T-helper 1 cell treated with Interleukin-12 subunit alpha and Interleukin-12 subunit beta and Interleukin-4 antibody, amounts not matched to agents 30 μg/mL and 1 μg/mL, for 36 hours (primary cell): ENCODE measurements at regions not wholly inside any gene's neighbourhood (a gene's known extent, or its start where the extent isn't known, plus 50 kb on each side); places are given as distances from the start of the nearest gene placed in this dataset.

ENCODE experiments used
- H3K27ac Mint-ChIP-seq: one replicate; pipeline ENCODE4 v1.8.0; 2021; ENCODE audit warnings: mild to moderate bottlenecking, mixed read lengths
- H3K27me3 Mint-ChIP-seq: one replicate; pipeline ENCODE4 v1.8.0; 2021; ENCODE audit warnings: low read depth, mixed read lengths
- H3K36me3 Mint-ChIP-seq: one replicate; pipeline ENCODE4 v1.8.0; 2021; ENCODE audit warnings: low read depth, mixed read lengths
- H3K4me1 Mint-ChIP-seq: one replicate; pipeline ENCODE4 v1.8.0; 2021; ENCODE audit warnings: low read depth, mixed read lengths
- H3K4me3 Mint-ChIP-seq: one replicate; pipeline ENCODE4 v1.8.0; 2021; ENCODE audit warnings: mild to moderate bottlenecking, moderate library complexity, mixed read lengths
- H3K9me3 Mint-ChIP-seq: one replicate; pipeline ENCODE4 v1.8.0; 2021; ENCODE audit warnings: mixed read lengths

GRCh38 chr22:22079404-22080148, 97.0 kb upstream of the TOP3B start:
- H3K27me3 Mint-ChIP-seq: peaks cover 63% of the 10 kb centered on the region

GRCh38 chr22:22078329-22078728, 95.7 kb upstream of the TOP3B start:
- H3K27ac Mint-ChIP-seq: no peak overlapping the region
- peaks cover 56% of the 10 kb centered on the region for H3K27me3 Mint-ChIP-seq
- H3K36me3 Mint-ChIP-seq: no peaks in the 10 kb centered on the region
- no peak overlapping the region for H3K4me3 Mint-ChIP-seq
- H3K4me1 Mint-ChIP-seq: no peaks in the 10 kb centered on the region
- H3K9me3 Mint-ChIP-seq: no peaks in the 10 kb centered on the region

More at GRCh38 chr22:22079404-22080148, 97.0 kb upstream of the TOP3B start:
- Mint-ChIP-seq H3K9me3 (no peaks in the 10 kb centered on the region), H3K36me3 (no peaks in the 10 kb centered on the region), H3K4me1 (no peaks in the 10 kb centered on the region), H3K27ac (no peak overlapping the region), H3K4me3 (no peak overlapping the region)

GRCh38 chr22:22076932-22077703, 94.5 kb upstream of the TOP3B start:
- H3K36me3 Mint-ChIP-seq: no peaks in the 10 kb centered on the region
- no peaks in the 10 kb centered on the region for H3K9me3 Mint-ChIP-seq
- H3K27ac Mint-ChIP-seq: no peak overlapping the region
- no peak overlapping the region for H3K4me3 Mint-ChIP-seq
- peaks cover 51% of the 10 kb centered on the region for H3K27me3 Mint-ChIP-seq
- H3K4me1 Mint-ChIP-seq: no peaks in the 10 kb centered on the region

- H3K27ac Mint-ChIP-seq: no peak overlapping the region
- no peaks in the 10 kb centered on the region for H3K36me3 Mint-ChIP-seq
- H3K27me3 Mint-ChIP-seq: peaks cover 46% of the 10 kb centered on the region
- H3K9me3 Mint-ChIP-seq: no peaks in the 10 kb centered on the region
- H3K4me1 Mint-ChIP-seq: no peaks in the 10 kb centered on the region
- H3K4me3 Mint-ChIP-seq: no peak overlapping the region
Observed at GRCh38 chr22:22076361-22076760, 93.8 kb upstream of the TOP3B start.

GRCh38 chr22:22075382-22076163, 93.0 kb upstream of the TOP3B start:
- H3K4me3 Mint-ChIP-seq: no peak overlapping the region
- H3K4me1 Mint-ChIP-seq: peaks cover 2% of the 10 kb centered on the region
- peaks cover 40% of the 10 kb centered on the region for H3K27me3 Mint-ChIP-seq
- no peaks in the 10 kb centered on the region for H3K9me3 Mint-ChIP-seq
- no peaks in the 10 kb centered on the region for H3K36me3 Mint-ChIP-seq
- H3K27ac Mint-ChIP-seq: no peak overlapping the region

- Mint-ChIP-seq H3K27me3 (peaks cover 35% of the 10 kb centered on the region), H3K4me3 (no peak overlapping the region), H3K27ac (no peak overlapping the region), H3K9me3 (no peaks in the 10 kb centered on the region), H3K36me3 (no peaks in the 10 kb centered on the region), H3K4me1 (peaks cover 2% of the 10 kb centered on the region)
Observed at GRCh38 chr22:22074634-22075381, 92.2 kb upstream of the TOP3B start.

GRCh38 chr22:22073769-22074561, 91.4 kb upstream of the TOP3B start:
- Mint-ChIP-seq H3K9me3 (no peaks in the 10 kb centered on the region), H3K4me3 (no peak overlapping the region), H3K27ac (no peak overlapping the region), H3K36me3 (no peaks in the 10 kb centered on the region), H3K4me1 (peaks cover 2% of the 10 kb centered on the region), H3K27me3 (peaks cover 35% of the 10 kb centered on the region)

GRCh38 chr22:22072169-22072836, 89.7 kb upstream of the TOP3B start:
- H3K4me3 Mint-ChIP-seq: no peak overlapping the region
- peaks cover 26% of the 10 kb centered on the region for H3K27me3 Mint-ChIP-seq
- H3K9me3 Mint-ChIP-seq: no peaks in the 10 kb centered on the region
- H3K27ac Mint-ChIP-seq: no peak overlapping the region
- no peaks in the 10 kb centered on the region for H3K36me3 Mint-ChIP-seq
- H3K4me1 Mint-ChIP-seq: peaks cover 2% of the 10 kb centered on the region

- Mint-ChIP-seq H3K4me1 (peaks cover 2% of the 10 kb centered on the region), H3K27me3 (peaks cover 19% of the 10 kb centered on the region), H3K36me3 (no peaks in the 10 kb centered on the region), H3K4me3 (no peak overlapping the region), H3K9me3 (no peaks in the 10 kb centered on the region), H3K27ac (no peak overlapping the region)
Observed at GRCh38 chr22:22071455-22071854, 88.9 kb upstream of the TOP3B start.

GRCh38 chr22:22070371-22070824, 87.8 kb upstream of the TOP3B start:
- Mint-ChIP-seq H3K4me1 (peaks cover 2% of the 10 kb centered on the region), H3K36me3 (no peaks in the 10 kb centered on the region), H3K27me3 (peaks cover 13% of the 10 kb centered on the region), H3K9me3 (no peaks in the 10 kb centered on the region), H3K4me3 (no peak overlapping the region), H3K27ac (no peak overlapping the region)

- H3K27ac Mint-ChIP-seq: no peak overlapping the region
- H3K27me3 Mint-ChIP-seq: peaks cover 14% of the 10 kb centered on the region
- H3K9me3 Mint-ChIP-seq: no peaks in the 10 kb centered on the region
- H3K4me3 Mint-ChIP-seq: no peak overlapping the region
- peaks cover 2% of the 10 kb centered on the region for H3K4me1 Mint-ChIP-seq
- H3K36me3 Mint-ChIP-seq: no peaks in the 10 kb centered on the region
Observed at GRCh38 chr22:22069450-22070370, 87.1 kb upstream of the TOP3B start.

- Mint-ChIP-seq H3K4me3 (no peak overlapping the region), H3K36me3 (no peaks in the 10 kb centered on the region), H3K27ac (no peak overlapping the region), H3K27me3 (peaks cover 11% of the 10 kb centered on the region), H3K9me3 (no peaks in the 10 kb centered on the region), H3K4me1 (peaks cover 2% of the 10 kb centered on the region)
Observed at GRCh38 chr22:22068657-22069056, 86.1 kb upstream of the TOP3B start.
